IPS DF 4.7 (cell line): ENCODE measurements at regions not wholly inside any gene's neighbourhood (a gene's known extent, or its start where the extent isn't known, plus 50 kb on each side); places are given as distances from the start of the nearest gene placed in this dataset.
"Not testable (repeated sequence)": the region's sequence is repeated elsewhere in the genome, so short reads cannot be mapped to it uniquely, and the experiment has no call there.

Experiments
- DNase-seq: peaks from one replicate; pipeline ENCODE4 v3.0.0-alpha.2; 2013; ENCODE audit warnings: low spot score; ENCODE audit errors: extremely low read depth

DNA sequence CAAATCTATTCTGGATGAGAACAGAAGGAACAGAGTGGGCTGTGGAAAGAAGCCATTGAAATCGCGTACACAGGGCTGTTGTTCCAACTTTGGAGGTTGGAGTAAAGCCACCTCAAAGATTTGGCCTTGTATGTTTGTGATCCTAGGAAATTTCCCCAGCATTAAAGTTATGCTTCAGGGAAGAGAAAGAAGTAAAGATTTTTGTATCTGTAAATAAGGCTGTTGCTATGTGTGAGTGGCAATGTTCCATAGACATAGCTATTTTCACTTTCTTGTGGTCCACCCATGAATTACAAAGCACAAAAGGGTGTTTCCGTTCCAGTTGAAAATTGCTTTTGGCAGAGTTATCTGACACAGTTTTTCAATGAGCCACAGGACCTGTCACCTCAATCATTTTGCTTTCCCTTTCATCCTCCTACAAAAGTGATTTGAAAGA lies 321.3 kb downstream of the TFAP2B start:
- no peak for DNase-seq

DNA sequence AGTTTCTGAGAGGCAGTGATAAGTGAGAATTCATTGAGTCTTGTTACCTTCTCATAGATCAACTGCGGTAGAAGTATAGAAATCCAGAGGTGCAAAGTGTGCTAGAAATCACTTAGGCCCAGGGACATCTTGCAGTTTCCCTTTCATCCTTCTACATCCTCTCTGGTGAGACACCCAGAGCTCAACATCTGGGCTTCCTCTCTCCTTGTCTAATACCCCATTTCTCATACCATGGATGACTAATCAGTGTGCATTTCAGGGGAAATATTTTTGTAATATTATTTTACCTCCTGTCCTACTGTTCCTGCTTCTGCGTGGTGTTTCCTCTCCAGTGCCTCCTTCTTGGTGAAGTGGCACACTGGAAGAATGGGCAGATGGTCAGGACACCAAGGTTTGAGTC lies 322.4 kb downstream of the TFAP2B start:
- no peak for DNase-seq

GRCh38 chr6:51147756-51148155 lies 329.1 kb downstream of the TFAP2B start:
- DNase-seq = no peak

GRCh38 chr6:51152594-51152993 lies 333.9 kb downstream of the TFAP2B start:
- no peak for DNase-seq

DNA sequence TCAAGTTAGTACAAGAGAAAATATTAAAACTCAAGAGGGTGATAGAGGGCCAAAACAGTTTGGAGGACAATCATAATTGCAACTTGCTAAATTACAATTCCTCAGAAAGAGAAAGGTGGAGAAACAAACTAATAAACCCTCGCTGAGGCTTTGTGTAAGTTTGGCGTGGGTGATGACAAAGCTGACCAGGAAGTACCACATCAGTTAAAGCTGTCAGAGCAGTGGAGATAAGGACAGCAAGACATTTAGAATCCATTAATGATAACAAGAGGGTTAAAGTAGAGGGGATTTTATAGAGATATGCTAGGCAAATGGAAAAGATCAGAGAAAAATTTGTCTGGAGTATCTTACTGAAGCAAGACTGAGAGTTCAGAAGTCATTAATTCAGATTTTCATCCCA lies 334.4 kb downstream of the TFAP2B start:
- no peak for DNase-seq

GRCh38 chr6:51154925-51155324 lies 336.3 kb downstream of the TFAP2B start:
- DNase-seq = not testable (repeated sequence)

- not testable (repeated sequence) for DNase-seq
Observed at GRCh38 chr6:51159260-51159659, 340.6 kb downstream of the TFAP2B start.

- no peak for DNase-seq
Observed at GRCh38 chr6:51161752-51162151, 343.1 kb downstream of the TFAP2B start.

DNA sequence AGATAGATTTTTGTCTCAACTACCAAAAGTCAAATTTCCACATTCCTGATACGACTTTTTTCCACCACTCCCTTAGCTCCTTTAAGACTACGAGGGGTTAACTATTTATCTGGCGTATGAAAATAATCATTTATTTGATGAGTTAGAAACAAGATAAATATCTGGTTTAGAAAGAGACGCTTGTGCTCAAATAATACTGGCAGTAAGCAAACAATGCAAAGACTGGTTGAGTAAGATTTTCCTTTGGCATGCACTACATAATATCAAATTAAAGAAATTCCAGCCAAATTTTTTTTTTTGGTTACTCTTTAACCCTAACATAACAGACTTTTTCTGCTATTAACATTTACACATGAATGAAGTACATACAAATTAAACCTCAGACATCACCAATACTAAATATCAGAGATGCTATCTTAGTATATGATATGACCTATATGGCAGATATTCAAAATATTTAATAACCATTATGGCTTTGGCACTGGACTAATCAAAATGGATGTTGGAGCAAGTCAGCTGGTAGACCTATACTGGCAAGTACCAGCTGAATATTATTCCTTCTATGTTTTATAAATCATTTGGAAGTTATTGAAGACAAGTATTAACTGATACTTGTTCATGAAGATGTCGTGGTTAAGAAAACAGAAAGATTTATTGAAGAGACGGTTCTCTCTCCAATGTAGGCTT lies 345.3 kb downstream of the TFAP2B start:
- DNase-seq = no peak

GRCh38 chr6:51166914-51167313 lies 348.2 kb downstream of the TFAP2B start:
- DNase-seq = no peak

DNA sequence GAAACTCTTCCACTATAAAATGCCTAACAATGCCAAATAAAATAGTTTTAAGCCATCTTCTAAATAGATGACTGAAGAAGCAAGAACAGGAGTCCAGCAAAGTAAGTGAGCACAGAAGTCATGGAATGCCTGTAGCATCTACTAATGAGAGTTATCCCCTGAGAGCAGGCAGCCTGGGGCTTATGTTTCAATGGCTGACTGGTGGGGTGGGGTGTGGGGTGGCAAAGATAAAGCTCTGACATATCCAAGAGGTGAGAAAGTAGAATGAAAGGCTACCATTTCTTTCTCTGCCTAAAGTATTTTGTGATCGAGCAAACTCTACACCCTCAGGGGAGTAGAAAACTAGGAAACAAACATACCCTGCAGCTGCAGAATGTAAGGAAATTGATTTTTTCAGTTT lies 348.8 kb downstream of the TFAP2B start:
- DNase-seq = no peak

DNA sequence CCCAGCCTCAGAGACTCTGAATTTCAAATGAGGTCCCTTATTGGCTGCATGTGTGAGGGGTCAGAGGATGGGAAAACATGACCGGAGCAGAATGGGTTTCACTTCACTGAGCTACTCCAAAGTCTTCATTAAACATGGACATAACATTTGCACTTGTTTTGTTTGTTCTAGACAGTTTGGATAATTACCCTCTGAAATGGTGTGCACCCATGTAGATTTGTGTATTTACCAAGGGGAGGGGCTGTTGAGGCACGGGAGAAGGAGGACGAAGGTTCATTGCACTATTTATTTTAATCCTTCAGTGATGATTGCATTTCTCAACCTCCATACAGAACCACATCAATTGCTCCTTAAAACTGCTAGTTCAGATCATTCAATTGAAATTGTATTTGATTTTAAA lies 364.2 kb downstream of the TFAP2B start:
- DNase-seq = no peak

- DNase-seq = no peak
Observed at GRCh38 chr6:51184046-51184445, 365.4 kb downstream of the TFAP2B start.

DNA sequence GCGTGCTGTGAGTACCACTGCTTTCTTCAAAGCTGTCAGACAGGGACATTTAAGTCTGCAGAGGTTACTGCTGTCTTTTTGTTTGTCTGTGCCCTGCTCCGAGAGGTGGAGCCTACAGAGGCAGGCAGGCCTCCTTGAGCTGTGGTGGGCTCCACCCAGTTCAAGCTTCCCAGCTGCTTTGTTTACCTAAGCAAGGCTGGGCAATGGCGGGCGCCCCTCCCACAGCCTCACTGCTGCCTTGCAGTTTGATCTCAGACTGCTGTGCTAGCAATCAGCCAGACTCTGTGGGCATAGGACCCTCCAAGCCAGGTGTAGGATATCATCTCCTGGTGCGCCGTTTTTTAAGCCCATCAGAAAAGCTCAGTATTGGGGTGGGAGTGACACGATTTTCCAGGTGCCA lies 374.5 kb downstream of the TFAP2B start:
- not testable (repeated sequence) for DNase-seq

DNA sequence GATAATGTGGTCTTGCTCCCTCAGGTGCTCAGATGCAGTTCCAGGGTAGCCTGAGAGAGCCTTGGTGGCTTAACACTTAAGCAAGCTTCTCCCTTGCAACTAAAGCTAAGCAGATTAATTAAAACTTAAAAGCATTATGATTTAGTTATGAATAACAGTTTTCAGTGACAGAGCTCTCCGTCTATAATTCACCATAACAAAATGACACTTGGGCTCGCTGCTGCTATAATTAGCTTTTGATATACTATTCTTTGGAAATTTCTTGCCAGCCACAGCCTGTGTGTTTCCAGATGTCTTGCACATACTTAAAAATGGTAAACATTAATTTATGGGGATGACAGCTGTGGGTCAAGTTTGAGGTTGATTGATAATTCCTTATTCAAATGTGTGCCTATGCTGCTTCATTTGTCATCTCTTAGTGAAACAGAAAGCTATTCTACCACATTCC lies 380.5 kb downstream of the TFAP2B start:
- no peak for DNase-seq

DNA sequence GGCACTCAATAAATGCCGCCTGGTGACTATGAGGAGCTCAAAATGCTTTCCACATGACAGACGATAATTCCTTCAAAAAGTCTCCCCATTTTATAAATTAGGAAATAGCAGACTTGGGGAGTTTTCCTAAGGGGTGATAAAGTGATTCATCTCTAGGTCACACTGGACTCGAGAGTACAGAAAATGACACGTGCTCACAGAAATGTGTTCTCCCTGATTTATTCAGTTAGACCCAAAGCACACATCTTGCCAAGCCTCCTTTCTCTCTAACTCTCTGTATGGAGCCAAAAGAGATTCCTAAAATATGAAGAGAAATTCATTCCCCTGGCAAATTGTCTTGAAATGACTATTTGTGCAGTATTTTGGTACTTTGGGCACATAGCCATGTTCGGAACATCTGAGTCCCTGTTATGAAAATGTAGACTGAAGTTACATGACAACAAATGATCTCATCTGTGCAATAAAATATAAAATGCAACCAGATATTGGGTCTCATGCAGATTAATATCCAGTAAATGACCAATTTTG lies 381.1 kb downstream of the TFAP2B start:
- DNase-seq = no peak

- no peak for DNase-seq
Observed at GRCh38 chr6:51200676-51201075, 382.0 kb downstream of the TFAP2B start.

DNA sequence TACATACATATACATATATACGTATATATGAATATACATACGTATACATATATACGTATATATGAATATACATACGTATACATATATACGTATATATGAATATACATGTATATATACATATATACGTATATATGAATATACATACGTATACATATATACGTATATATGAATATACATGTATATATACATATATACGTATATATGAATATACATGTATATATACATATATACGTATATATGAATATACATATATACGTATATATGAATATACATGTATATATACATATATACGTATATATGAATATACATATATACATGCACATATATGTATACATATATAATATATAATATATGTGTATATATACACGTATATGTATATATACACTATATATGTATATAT lies 384.0 kb downstream of the TFAP2B start:
- not testable (repeated sequence) for DNase-seq

- DNase-seq = no peak
Observed at GRCh38 chr6:51203504-51203903, 384.8 kb downstream of the TFAP2B start.

- DNase-seq = not testable (repeated sequence)
Observed at GRCh38 chr6:51206686-51207085, 388.0 kb downstream of the TFAP2B start.

- DNase-seq = no peak
Observed at GRCh38 chr6:51209651-51210050, 391.0 kb downstream of the TFAP2B start.

DNA sequence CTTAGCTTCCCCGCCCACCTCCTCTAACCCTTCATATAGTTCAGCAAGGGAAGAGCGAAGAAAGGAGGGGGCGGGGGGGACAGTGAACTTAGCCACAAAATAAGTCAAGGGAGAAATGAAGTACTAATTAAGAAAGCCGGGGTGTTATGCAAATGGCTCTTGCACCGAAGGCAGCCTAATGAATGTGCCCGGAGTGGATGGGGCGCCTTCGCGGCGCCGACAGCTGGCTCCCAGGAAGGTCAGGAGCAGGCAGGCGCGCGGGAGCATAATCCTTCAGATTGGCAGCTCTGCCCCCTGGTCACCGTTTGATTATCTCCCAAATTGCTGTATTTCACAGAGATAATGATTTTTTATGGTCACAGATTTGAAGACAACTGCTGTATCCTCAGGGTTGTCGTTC lies 395.1 kb downstream of the TFAP2B start:
- no peak for DNase-seq

- DNase-seq = no peak
Observed at GRCh38 chr6:51214442-51214841, 395.8 kb downstream of the TFAP2B start.
